Aorta (tissue), 5 donors: ENCODE measurements at regions not wholly inside any gene's neighbourhood (a gene's known extent, or its start where the extent isn't known, plus 50 kb on each side); places are given as distances from the start of the nearest gene placed in this dataset.
"Not testable (repeated sequence)": the region's sequence is repeated elsewhere in the genome, so short reads cannot be mapped to it uniquely, and the experiment has no call there.

Experiments used
- ATAC-seq: fragments of 200-7000 bp; cut with Tn5 transposase; one replicate; pipeline ENCODE4 v1.9.1; 2022; ENCODE audit warnings: moderate library complexity; ENCODE audit not compliant: low FRiP score
- DNase-seq, 2 donors: peaks; one replicate each; pipeline ENCODE4 v3.0.0-alpha.2; 2020
- H3K27ac ChIP-seq, 2 donors: one replicate each; pipeline ENCODE4 v1.5.1; 2013; ENCODE audit warnings: low read length in 2 of 2, mild to moderate bottlenecking in 2 of 2, moderate library complexity in 2 of 2, control low read depth in 1 of 2, inconsistent platforms in 1 of 2, low read depth in 1 of 2
- H3K27me3 ChIP-seq, 2 donors: one replicate each; pipeline ENCODE4 v1.6.1; 2013; ENCODE audit warnings: control low read depth in 1 of 2, low read length in 1 of 2, mild to moderate bottlenecking in 1 of 2, moderate library complexity in 1 of 2; ENCODE audit not compliant: insufficient read depth in 2 of 2, control insufficient read depth in 1 of 2
- H3K36me3 ChIP-seq, 2 donors: one replicate each; pipeline ENCODE4 v1.6.1; 2013; ENCODE audit warnings: control low read depth in 1 of 2, low read length in 1 of 2, mild to moderate bottlenecking in 1 of 2; ENCODE audit not compliant: insufficient read depth in 2 of 2, control insufficient read depth in 1 of 2
- H3K4me1 ChIP-seq, 2 donors: one replicate each; pipeline ENCODE4 v1.6.1; 2013; ENCODE audit warnings: low read length in 2 of 2, control low read depth in 1 of 2, mild to moderate bottlenecking in 1 of 2, moderate library complexity in 1 of 2; ENCODE audit not compliant: insufficient read depth in 2 of 2, control insufficient read depth in 1 of 2
- H3K4me3 ChIP-seq, 2 donors: one replicate each; pipeline ENCODE4 v1.5.1; 2013; ENCODE audit warnings: low read length in 2 of 2, control low read depth in 1 of 2, mild to moderate bottlenecking in 1 of 2
- H3K9me3 ChIP-seq: one replicate; pipeline ENCODE4 v1.6.1; 2013; ENCODE audit warnings: mild to moderate bottlenecking, low read length; ENCODE audit not compliant: control insufficient read depth
- WGBS, 2 donors: extraction: QIAGEN DNeasy Blood & Tissue Kit; methylation state at CpG; one replicate each; pipeline ENCODE4 v1.1.7; 2013; 5-methylcytosine and 5-hydroxymethylcytosine counted together
- intact Hi-C, 2 donors: fragments of 100-400 bp; cut with DNase I; formaldehyde crosslinking; loops; one replicate each; pipeline versions ENCODE4 v1.14.2 to v1.15.0; 2022
- donor health status: healthy with polysubstance abuse.
- donor health status: Bipolar disorder and iron deficiency.
- donor health status: DM: no; HTN: no; CAD: no.
- donor health status: DM: no; HTN: no; CAD: no.
- donor health status: DM: yes; HTN: yes; CAD: no.

- 86 to 96% methylated on average over 1 of the region's 1 CpG for WGBS, 2 donors
- intact Hi-C loops, result no loop called here
- Histone ChIP-seq H3K4me3 (no peak overlapping the region), H3K36me3 (no peaks in the 10 kb centered on the region), H3K27me3 (no peaks in the 10 kb centered on the region), H3K9me3 (no peaks in the 10 kb centered on the region), H3K27ac (no peak overlapping the region), H3K4me1 (no peaks in the 10 kb centered on the region)
- DNase-seq, result no peak
- ATAC-seq, result no peak
Observed at GRCh38 chr11:92168936-92169335, 55.7 kb upstream of the FAT3 start.

- 89 to 93% methylated on average over 4 of the region's 4 CpGs for WGBS, 2 donors
- Histone ChIP-seq H3K4me3 (no peak overlapping the region), H3K27me3 (no peaks in the 10 kb centered on the region), H3K36me3 (no peaks in the 10 kb centered on the region), H3K27ac (no peak overlapping the region), H3K9me3 (no peaks in the 10 kb centered on the region), H3K4me1 (no peaks in the 10 kb centered on the region)
- ATAC-seq, result no peak
- intact Hi-C loops, result no loop called here
- DNase-seq, result no peak
Observed at GRCh38 chr11:92167571-92167970, 57.0 kb upstream of the FAT3 start.

GRCh38 chr11:92166335-92166734 is 58.3 kb upstream of the FAT3 start:
- Histone ChIP-seq H3K4me1 (no peaks in the 10 kb centered on the region), H3K36me3 (no peaks in the 10 kb centered on the region), H3K27ac (no peak overlapping the region), H3K4me3 (no peak overlapping the region), H3K9me3 (no peaks in the 10 kb centered on the region), H3K27me3 (no peaks in the 10 kb centered on the region)
- intact Hi-C loops, result no loop called here
- DNase-seq, result no peak
- 89 to 95% methylated on average over 3 of the region's 3 CpGs for WGBS, 2 donors
- no peak for ATAC-seq

GRCh38 chr11:92163879-92164278 is 60.7 kb upstream of the FAT3 start:
- H3K4me3 ChIP-seq, result no peak overlapping the region
- no peaks in the 10 kb centered on the region for H3K4me1 ChIP-seq
- ATAC-seq, result no peak
- H3K27me3 ChIP-seq, result no peaks in the 10 kb centered on the region
- DNase-seq, result no peak
- H3K27ac ChIP-seq, result no peak overlapping the region
- 80 to 85% methylated on average over 1 of the region's 1 CpG for WGBS, 2 donors
- intact Hi-C loops, result no loop called here
- H3K9me3 ChIP-seq, result no peaks in the 10 kb centered on the region
- no peaks in the 10 kb centered on the region for H3K36me3 ChIP-seq

DNA sequence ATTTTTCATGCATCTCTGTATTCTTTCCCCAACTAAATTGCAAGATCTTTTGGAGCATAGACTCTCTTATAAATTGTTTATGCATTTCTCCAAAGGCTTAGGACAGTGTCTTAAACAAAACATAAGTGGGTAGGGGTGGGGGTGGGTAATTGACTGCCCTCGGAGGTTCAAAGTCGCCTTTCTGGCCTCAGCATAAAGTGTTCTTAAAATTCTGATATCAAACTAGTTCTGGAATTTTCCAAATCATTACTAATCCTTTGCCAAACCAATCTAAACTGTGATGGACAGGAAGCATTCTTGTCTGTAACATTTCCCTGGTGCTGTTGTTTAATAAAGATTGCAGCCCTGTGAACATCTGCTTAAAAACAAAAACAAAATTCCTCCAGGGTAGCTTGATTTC is 61.8 kb upstream of the FAT3 start:
- no peak for ATAC-seq
- H3K27ac ChIP-seq, result no peak overlapping the region
- no peaks in the 10 kb centered on the region for H3K27me3 ChIP-seq
- no peak overlapping the region for H3K4me3 ChIP-seq
- DNase-seq, result no peak
- no peaks in the 10 kb centered on the region for H3K36me3 ChIP-seq
- H3K9me3 ChIP-seq, result no peaks in the 10 kb centered on the region
- no peaks in the 10 kb centered on the region for H3K4me1 ChIP-seq
- 66 to 73% methylated on average over 2 of the region's 2 CpGs for whole genome bisulfite sequencing, 2 donors
- intact Hi-C loops, result no loop called here

DNA sequence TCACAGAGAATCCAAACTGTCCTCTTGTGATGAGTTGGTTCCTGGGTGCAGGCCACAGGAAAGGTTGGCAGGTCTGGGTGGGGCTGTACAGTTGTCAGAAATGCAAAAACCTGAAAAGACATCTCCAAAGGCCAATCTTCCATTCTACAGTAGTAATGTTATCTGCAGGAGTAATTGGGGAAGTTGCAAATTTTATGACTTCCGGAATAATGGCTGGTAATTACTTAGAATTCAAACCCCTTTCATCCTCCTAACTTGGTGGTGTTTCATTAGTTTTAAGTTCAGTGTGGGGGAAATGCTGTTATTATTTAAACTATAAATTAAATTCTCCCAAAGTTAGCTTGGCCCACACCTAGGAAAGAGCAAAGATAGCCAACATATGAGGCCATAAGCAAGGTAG is 64.7 kb upstream of the FAT3 start:
- WGBS, 2 donors, result 94 to 96% methylated on average over 1 of the region's 1 CpG

DNA sequence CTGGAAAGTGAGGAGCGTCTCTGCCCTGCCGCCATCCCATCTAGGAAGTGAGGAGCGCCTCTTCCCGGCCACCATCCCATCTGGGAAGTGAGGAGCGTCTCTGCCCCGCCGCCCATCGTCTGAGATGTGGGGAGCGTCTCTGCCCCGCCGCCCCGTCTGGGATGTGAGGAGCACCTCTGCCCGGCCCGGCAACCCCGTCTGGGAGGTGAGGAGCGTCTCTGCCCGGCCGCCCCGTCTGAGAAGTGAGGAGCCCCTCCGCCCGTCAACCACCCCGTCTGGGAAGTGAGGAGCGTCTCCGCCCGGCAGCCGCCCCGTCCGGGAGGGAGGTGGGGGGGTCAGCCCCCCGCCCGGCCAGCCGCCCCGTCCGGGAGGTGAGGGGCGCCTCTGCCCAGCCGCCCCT is 67.2 kb upstream of the FAT3 start:
- H3K9me3 ChIP-seq, intact Hi-C loops, H3K4me1 ChIP-seq, DNase-seq, ATAC-seq, H3K27me3 ChIP-seq, H3K27ac ChIP-seq, H3K36me3 ChIP-seq, H3K4me3 ChIP-seq: not testable (repeated sequence)
- 90 to 95% methylated on average over 15 to 35 of the region's 35 CpGs for WGBS, 2 donors

More for the DNA sequence above, 64.7 kb upstream of the FAT3 start:
- no peak for DNase-seq
- Histone ChIP-seq H3K4me3 (no peak overlapping the region), H3K36me3 (no peaks in the 10 kb centered on the region), H3K27me3 (no peaks in the 10 kb centered on the region), H3K9me3 (no peaks in the 10 kb centered on the region), H3K4me1 (no peaks in the 10 kb centered on the region), H3K27ac (no peak overlapping the region)
- ATAC-seq, result no peak
- intact Hi-C loops, result no loop called here

DNA sequence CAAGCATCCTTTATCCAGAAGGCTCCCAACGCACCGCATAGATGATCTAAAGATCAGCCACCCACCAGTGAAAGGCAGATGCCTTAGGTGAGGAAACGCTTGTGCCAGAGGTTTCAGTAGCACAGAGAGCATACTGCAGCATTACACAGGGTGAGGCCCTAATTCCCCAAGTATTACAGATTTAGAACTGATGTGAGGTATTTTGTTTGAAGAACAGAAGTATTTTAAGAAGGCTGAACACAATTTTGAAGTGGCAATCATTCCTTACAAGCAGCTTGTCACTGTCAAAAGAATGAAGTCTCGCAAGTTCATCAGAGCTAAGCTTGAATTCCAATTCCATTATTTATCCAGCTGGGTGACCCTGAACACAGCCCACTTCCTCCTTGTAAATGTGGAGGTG is 70.0 kb upstream of the FAT3 start:
- intact Hi-C loops, result no loop called here
- no peaks in the 10 kb centered on the region for H3K9me3 ChIP-seq

DNA sequence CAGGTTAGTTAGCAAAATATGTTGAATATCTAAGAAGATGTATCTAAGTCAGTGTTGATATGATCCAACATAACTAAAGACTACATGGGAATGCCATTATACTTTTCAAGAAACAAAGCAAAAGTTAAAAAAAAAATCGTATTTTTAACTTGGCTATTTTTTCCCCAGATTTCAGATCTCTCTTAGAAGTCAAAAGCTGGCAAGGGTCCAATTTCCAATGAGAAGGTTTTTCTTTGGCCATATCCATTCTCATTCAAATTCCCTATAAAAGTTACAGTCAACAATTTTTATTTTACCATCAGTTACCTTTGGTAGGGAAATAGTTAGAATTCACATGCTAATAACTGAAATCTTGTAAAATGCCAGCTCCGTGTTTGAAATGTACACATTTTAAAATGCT is 70.5 kb upstream of the FAT3 start:
- no peaks in the 10 kb centered on the region for H3K27me3 ChIP-seq
- peaks cover 0 to 1% of the 10 kb centered on the region in 2 donors for H3K4me1 ChIP-seq
- no peak overlapping the region for H3K27ac ChIP-seq
- intact Hi-C loops, result no loop called here
- ATAC-seq (no peak), DNase-seq (no peak)
- no peaks in the 10 kb centered on the region for H3K9me3 ChIP-seq
- 42 to 46% methylated on average over 2 of the region's 2 CpGs for WGBS, 2 donors
- H3K4me3 ChIP-seq, result no peak overlapping the region
- H3K36me3 ChIP-seq, result no peaks in the 10 kb centered on the region

More for the DNA sequence above, 70.0 kb upstream of the FAT3 start:
- H3K27ac ChIP-seq, result no peak overlapping the region
- ATAC-seq (no peak), DNase-seq (no peak)
- peaks cover 0 to 1% of the 10 kb centered on the region in 2 donors for H3K4me1 ChIP-seq
- 83% methylated on average over 4 of the region's 4 CpGs for WGBS, 2 donors
- no peaks in the 10 kb centered on the region for H3K27me3 ChIP-seq
- H3K4me3 ChIP-seq, result no peak overlapping the region
- no peaks in the 10 kb centered on the region for H3K36me3 ChIP-seq
